ENCODE measurements at regions not wholly inside any gene's neighbourhood (a gene's known extent, or its start where the extent isn't known, plus 50 kb on each side); places are given as distances from the start of the nearest gene placed in this dataset.
"Not testable (repeated sequence)": the region's sequence is repeated elsewhere in the genome, so short reads cannot be mapped to it uniquely, and the experiment has no call there.

DNA sequence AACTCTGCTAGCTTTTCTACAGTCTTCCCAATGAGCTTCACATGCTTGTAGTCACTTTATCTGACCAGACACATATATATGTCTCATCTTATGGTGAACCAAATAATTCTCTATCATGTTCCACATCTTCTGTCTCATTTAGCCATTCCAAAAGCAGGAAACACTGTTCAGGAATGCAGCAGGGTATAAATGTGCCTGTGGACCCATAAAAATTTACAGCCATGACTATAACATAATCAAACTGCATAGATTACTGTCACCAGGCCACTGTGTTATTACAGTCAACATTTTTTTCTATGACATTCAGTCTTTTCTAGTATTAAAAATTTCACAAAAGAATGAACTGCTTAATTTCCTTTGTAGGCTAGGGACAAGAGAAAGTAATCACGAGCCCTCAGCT lies 170.0 kb upstream of the NPY2R start:
- peaks cover 10% of the 10 kb centered on the region for H3K4me1 ChIP-seq (ENCODE audit: control insufficient read depth, insufficient read depth, low read length)
- H3K9ac ChIP-seq (ENCODE audit: low read depth, low read length), result no peak overlapping the region
- H3K36me3 ChIP-seq (ENCODE audit: insufficient read depth, low read length), result no peaks in the 10 kb centered on the region
- H3K9me3 ChIP-seq (replicated peaks; ENCODE audit: low read length), result no peaks in the 10 kb centered on the region
- no peaks in the 10 kb centered on the region for H3K27me3 ChIP-seq (ENCODE audit: control insufficient read depth, insufficient read depth, low read length)
- no peak overlapping the region for H3K4me3 ChIP-seq (ENCODE audit: low read length)
- no peak overlapping the region for H3K4me2 ChIP-seq (ENCODE audit: low read length)

- Histone ChIP-seq H3K4me1 (ENCODE audit: control insufficient read depth, insufficient read depth, low read length) (peaks cover 10% of the 10 kb centered on the region), H3K36me3 (ENCODE audit: insufficient read depth, low read length) (no peaks in the 10 kb centered on the region), H3K9me3 (replicated peaks; ENCODE audit: low read length) (no peaks in the 10 kb centered on the region), H3K9ac (ENCODE audit: low read depth, low read length) (no peak overlapping the region), H3K27me3 (ENCODE audit: control insufficient read depth, insufficient read depth, low read length) (no peaks in the 10 kb centered on the region), H3K4me3 (ENCODE audit: low read length) (no peak overlapping the region), H3K4me2 (ENCODE audit: low read length) (no peak overlapping the region)
Observed at GRCh38 chr4:155039162-155039561, 169.3 kb upstream of the NPY2R start.

DNA sequence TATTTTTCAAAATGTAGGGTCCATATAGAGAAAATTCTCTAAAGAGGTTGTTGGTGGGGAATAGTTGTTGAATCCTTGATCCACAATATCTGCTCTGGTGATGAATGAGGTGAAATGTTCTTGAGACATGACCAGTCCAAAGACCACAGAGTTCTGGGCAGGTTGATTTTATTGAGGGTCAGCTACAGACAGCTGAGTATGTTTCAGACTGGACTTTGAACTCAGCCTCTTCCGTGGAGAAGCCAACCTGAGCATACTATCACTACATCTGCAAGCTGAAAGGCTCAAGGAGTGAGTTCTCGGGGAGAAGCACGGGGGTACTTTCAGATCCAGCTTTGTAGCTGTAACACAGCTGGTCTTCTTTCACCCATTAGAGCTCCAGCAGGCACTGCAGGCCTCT lies 168.4 kb upstream of the NPY2R start:
- no peaks in the 10 kb centered on the region for H3K36me3 ChIP-seq (ENCODE audit: insufficient read depth, low read length)
- no peak overlapping the region for H3K4me2 ChIP-seq (ENCODE audit: low read length)
- no peaks in the 10 kb centered on the region for H3K27me3 ChIP-seq (ENCODE audit: control insufficient read depth, insufficient read depth, low read length)
- H3K9me3 ChIP-seq (replicated peaks; ENCODE audit: low read length), result no peaks in the 10 kb centered on the region
- peaks cover 10% of the 10 kb centered on the region for H3K4me1 ChIP-seq (ENCODE audit: control insufficient read depth, insufficient read depth, low read length)
- H3K9ac ChIP-seq (ENCODE audit: low read depth, low read length), result no peak overlapping the region
- no peak overlapping the region for H3K4me3 ChIP-seq (ENCODE audit: low read length)

- Histone ChIP-seq H3K36me3 (ENCODE audit: insufficient read depth, low read length) (no peaks in the 10 kb centered on the region), H3K27me3 (ENCODE audit: control insufficient read depth, insufficient read depth, low read length) (no peaks in the 10 kb centered on the region), H3K4me3 (ENCODE audit: low read length) (no peak overlapping the region), H3K9me3 (replicated peaks; ENCODE audit: low read length) (no peaks in the 10 kb centered on the region), H3K9ac (ENCODE audit: low read depth, low read length) (no peak overlapping the region), H3K4me2 (ENCODE audit: low read length) (peak overlapping the region; percentile 30), H3K4me1 (ENCODE audit: control insufficient read depth, insufficient read depth, low read length) (peaks cover 10% of the 10 kb centered on the region)
Observed at GRCh38 chr4:155042014-155042413, 166.4 kb upstream of the NPY2R start.

DNA sequence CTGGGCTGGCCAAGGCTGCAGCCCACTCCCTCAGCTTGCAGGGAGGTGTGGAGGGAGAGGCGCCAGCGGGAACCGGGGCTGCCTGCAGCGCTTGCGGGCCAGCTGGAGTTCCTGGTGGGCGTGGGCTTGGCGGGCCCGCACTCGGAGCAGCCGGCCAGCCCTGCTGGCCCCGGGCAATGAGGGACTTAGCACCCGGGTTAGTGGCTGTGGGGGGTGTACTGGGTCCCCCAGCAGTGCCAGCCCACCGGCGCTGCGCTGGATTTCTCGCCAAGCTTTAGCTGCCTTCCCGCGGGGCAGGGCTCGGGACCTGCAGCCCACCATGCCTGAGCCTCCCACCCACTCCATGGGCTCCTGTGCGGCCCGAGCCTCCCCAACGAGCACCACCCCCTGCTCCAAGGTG lies 164.2 kb upstream of the NPY2R start:
- not testable (repeated sequence) for H3K4me3 ChIP-seq (ENCODE audit: low read length); H3K36me3 ChIP-seq (ENCODE audit: insufficient read depth, low read length); H3K4me2 ChIP-seq (ENCODE audit: low read length); H3K9ac ChIP-seq (ENCODE audit: low read depth, low read length); H3K27me3 ChIP-seq (ENCODE audit: control insufficient read depth, insufficient read depth, low read length); H3K9me3 ChIP-seq (replicated peaks; ENCODE audit: low read length)
- peaks cover 17% of the 10 kb centered on the region for H3K4me1 ChIP-seq (ENCODE audit: control insufficient read depth, insufficient read depth, low read length)

DNA sequence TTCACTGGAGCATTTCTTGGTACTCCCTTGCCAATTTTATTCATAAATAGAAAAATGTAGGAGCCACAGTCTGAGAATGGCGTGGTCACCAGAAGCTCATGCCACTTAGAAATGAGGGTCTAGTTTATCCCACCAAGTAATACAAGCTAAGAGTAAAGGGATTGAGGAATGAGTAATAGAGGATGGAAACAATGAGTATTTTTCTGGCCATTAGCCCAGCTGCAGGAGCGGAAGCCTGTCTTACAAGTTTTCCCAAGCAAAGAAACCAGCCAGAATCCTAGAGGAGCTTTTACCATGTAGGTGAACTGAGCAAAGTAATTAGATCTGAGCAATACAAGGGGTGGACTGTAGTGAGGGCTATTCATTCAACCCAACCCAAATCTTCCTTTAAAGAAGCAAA lies 160.7 kb upstream of the NPY2R start:
- no peaks in the 10 kb centered on the region for H3K36me3 ChIP-seq (ENCODE audit: insufficient read depth, low read length)
- H3K9ac ChIP-seq (ENCODE audit: low read depth, low read length), result no peak overlapping the region

GRCh38 chr4:155054042-155054441 lies 154.4 kb upstream of the NPY2R start:
- not testable (repeated sequence) for H3K9ac ChIP-seq (ENCODE audit: low read depth, low read length)

More for the DNA sequence above, 160.7 kb upstream of the NPY2R start:
- H3K9me3 ChIP-seq (replicated peaks; ENCODE audit: low read length), result no peaks in the 10 kb centered on the region
- no peak overlapping the region for H3K4me3 ChIP-seq (ENCODE audit: low read length)
- H3K4me1 ChIP-seq (ENCODE audit: control insufficient read depth, insufficient read depth, low read length), result peaks cover 7% of the 10 kb centered on the region
- H3K4me2 ChIP-seq (ENCODE audit: low read length), result no peak overlapping the region
- no peaks in the 10 kb centered on the region for H3K27me3 ChIP-seq (ENCODE audit: control insufficient read depth, insufficient read depth, low read length)

DNA sequence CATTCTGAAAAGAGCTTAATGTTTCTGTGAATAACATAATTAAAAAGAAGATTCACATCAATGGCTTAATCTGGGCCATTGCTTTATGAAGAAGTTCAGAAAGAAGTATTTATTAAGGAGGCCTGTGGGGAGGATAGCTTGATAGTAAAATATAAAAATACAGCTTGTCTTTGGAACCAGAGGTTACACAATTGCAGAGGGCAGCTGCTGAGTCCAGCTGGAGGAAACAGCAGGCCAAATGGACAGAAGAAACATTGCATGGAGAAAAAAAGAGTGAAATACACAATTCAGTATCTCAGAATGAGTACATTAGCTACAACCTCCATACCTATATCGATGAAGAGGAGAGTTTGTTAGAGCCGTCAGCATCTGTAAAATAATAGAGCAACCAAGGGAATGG lies 148.0 kb upstream of the NPY2R start:
- H3K4me2 ChIP-seq (ENCODE audit: low read length), result no peak overlapping the region
- H3K9ac ChIP-seq (ENCODE audit: low read depth, low read length), result no peak overlapping the region
- no peaks in the 10 kb centered on the region for H3K27me3 ChIP-seq (ENCODE audit: control insufficient read depth, insufficient read depth, low read length)
- H3K9me3 ChIP-seq (replicated peaks; ENCODE audit: low read length), result no peaks in the 10 kb centered on the region
- H3K36me3 ChIP-seq (ENCODE audit: insufficient read depth, low read length), result no peaks in the 10 kb centered on the region
- H3K4me1 ChIP-seq (ENCODE audit: control insufficient read depth, insufficient read depth, low read length), result no peaks in the 10 kb centered on the region
- H3K4me3 ChIP-seq (ENCODE audit: low read length), result no peak overlapping the region

More at GRCh38 chr4:155054042-155054441, 154.4 kb upstream of the NPY2R start:
- not testable (repeated sequence) for H3K27me3 ChIP-seq (ENCODE audit: control insufficient read depth, insufficient read depth, low read length); H3K4me3 ChIP-seq (ENCODE audit: low read length); H3K36me3 ChIP-seq (ENCODE audit: insufficient read depth, low read length); H3K4me2 ChIP-seq (ENCODE audit: low read length); H3K9me3 ChIP-seq (replicated peaks; ENCODE audit: low read length); H3K4me1 ChIP-seq (ENCODE audit: control insufficient read depth, insufficient read depth, low read length)

DNA sequence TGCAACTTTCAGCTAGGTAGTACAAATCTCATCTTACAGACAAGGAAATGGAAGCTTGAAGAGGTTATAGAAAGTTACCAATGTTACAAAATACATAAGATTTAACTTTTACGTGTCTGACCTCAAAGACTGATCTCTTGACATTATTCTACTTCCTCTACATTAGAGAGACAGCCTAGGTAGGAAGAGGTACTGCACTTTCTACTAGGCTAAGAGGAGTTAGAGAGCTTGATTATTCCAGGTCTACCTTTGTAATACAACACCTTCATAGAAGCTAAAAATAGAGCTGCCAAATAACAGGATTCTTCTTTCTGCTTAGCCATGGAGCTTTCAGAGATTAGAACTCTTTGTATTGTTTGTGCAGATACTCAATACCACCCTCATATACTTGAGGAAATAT lies 147.6 kb upstream of the NPY2R start:
- Histone ChIP-seq H3K4me3 (ENCODE audit: low read length) (no peak overlapping the region), H3K4me2 (ENCODE audit: low read length) (no peak overlapping the region), H3K36me3 (ENCODE audit: insufficient read depth, low read length) (no peaks in the 10 kb centered on the region), H3K9ac (ENCODE audit: low read depth, low read length) (no peak overlapping the region), H3K9me3 (replicated peaks; ENCODE audit: low read length) (no peaks in the 10 kb centered on the region), H3K27me3 (ENCODE audit: control insufficient read depth, insufficient read depth, low read length) (no peaks in the 10 kb centered on the region), H3K4me1 (ENCODE audit: control insufficient read depth, insufficient read depth, low read length) (no peaks in the 10 kb centered on the region)

- no peak overlapping the region for H3K9ac ChIP-seq (ENCODE audit: low read depth, low read length)
- H3K36me3 ChIP-seq (ENCODE audit: insufficient read depth, low read length), result no peaks in the 10 kb centered on the region
- no peak overlapping the region for H3K4me2 ChIP-seq (ENCODE audit: low read length)
- no peaks in the 10 kb centered on the region for H3K27me3 ChIP-seq (ENCODE audit: control insufficient read depth, insufficient read depth, low read length)
- no peaks in the 10 kb centered on the region for H3K4me1 ChIP-seq (ENCODE audit: control insufficient read depth, insufficient read depth, low read length)
- no peak overlapping the region for H3K4me3 ChIP-seq (ENCODE audit: low read length)
- H3K9me3 ChIP-seq (replicated peaks; ENCODE audit: low read length), result no peaks in the 10 kb centered on the region
Observed at GRCh38 chr4:155062948-155063347, 145.5 kb upstream of the NPY2R start.

DNA sequence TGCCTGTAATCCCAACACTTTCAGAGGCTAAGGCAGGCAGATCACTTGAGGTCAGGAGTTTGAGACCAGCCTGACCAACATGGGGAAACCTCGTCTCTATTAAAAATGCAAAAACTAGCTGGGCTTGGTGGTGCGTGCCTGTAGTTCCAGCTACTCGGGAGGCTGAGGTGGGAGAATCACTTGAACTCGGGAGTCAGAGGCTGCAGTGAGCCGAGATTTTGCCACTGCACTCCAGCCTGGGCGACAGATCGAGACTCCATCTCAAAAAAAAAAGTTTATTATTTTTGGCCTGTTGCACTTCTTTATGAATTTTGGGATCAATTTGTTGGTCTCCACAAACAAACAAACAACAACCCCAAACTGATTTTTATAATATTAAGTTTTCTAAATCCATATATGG lies 143.5 kb upstream of the NPY2R start:
- H3K27me3 ChIP-seq (ENCODE audit: control insufficient read depth, insufficient read depth, low read length); H3K4me2 ChIP-seq (ENCODE audit: low read length); H3K4me3 ChIP-seq (ENCODE audit: low read length); H3K4me1 ChIP-seq (ENCODE audit: control insufficient read depth, insufficient read depth, low read length); H3K36me3 ChIP-seq (ENCODE audit: insufficient read depth, low read length); H3K9me3 ChIP-seq (replicated peaks; ENCODE audit: low read length); H3K9ac ChIP-seq (ENCODE audit: low read depth, low read length): not testable (repeated sequence)

DNA sequence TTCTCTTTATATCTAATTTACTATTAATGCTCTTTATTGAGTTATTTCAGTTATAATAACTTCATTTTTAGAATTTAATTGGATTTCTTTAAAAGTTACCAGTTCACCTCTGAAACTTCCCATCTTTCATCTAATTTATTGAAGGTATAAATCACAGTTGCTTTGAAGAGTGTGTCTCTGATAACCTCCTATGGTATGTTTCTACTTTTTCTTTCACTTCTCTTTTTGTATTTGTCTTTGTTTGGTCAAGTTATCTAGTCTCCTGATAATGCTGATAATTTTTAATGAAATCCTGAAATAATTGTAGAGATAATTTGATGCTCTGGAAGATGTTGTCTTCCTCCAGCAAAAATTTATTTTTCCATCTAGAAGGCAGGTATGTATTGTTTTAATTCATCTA lies 141.6 kb upstream of the NPY2R start:
- H3K4me2 ChIP-seq (ENCODE audit: low read length), result no peak overlapping the region
- no peaks in the 10 kb centered on the region for H3K4me1 ChIP-seq (ENCODE audit: control insufficient read depth, insufficient read depth, low read length)

More for the DNA sequence above, 141.6 kb upstream of the NPY2R start:
- H3K4me3 ChIP-seq (ENCODE audit: low read length), result no peak overlapping the region
- no peak overlapping the region for H3K9ac ChIP-seq (ENCODE audit: low read depth, low read length)
- no peaks in the 10 kb centered on the region for H3K36me3 ChIP-seq (ENCODE audit: insufficient read depth, low read length)
- no peaks in the 10 kb centered on the region for H3K9me3 ChIP-seq (replicated peaks; ENCODE audit: low read length)
- H3K27me3 ChIP-seq (ENCODE audit: control insufficient read depth, insufficient read depth, low read length), result no peaks in the 10 kb centered on the region
